ENCODE measurements at regions not wholly inside any gene's neighbourhood (a gene's known extent, or its start where the extent isn't known, plus 50 kb on each side); places are given as distances from the start of the nearest gene placed in this dataset.

DNA sequence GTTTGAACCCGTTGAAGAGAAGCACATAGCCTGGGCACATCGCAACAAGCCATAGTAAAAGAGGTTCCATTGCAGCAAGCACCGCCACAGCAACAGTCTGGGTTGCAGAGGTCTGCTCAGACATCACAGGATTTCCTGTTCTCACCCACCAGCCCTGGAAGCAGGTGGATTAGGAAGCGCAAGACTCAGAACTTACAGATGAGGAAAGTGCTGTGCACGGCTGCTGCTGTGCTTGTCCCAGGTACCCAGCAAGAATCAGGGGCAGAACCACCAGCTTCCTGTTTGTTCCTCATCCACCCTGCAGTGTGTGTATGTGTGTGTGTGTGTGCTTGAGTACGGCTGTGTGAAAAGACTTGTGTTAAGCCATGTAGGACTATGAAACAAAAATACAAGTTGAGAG is 124.7 kb upstream of the IRX2 start:
- Mint-ChIP-seq H3K27ac (ENCODE audit: unreplicated experiment) (no peak overlapping the region), H3K27me3 (ENCODE audit: unreplicated experiment) (no peaks in the 10 kb centered on the region), H3K36me3 (ENCODE audit: unreplicated experiment) (peaks cover 15% of the 10 kb centered on the region), H3K4me3 (ENCODE audit: unreplicated experiment) (no peak overlapping the region), H3K4me1 (ENCODE audit: low read depth, unreplicated experiment) (no peaks in the 10 kb centered on the region), H3K9me3 (ENCODE audit: unreplicated experiment) (peaks cover 4% of the 10 kb centered on the region)
- DNase-seq, result no peak
- TF ChIP-seq, protein P1, sequence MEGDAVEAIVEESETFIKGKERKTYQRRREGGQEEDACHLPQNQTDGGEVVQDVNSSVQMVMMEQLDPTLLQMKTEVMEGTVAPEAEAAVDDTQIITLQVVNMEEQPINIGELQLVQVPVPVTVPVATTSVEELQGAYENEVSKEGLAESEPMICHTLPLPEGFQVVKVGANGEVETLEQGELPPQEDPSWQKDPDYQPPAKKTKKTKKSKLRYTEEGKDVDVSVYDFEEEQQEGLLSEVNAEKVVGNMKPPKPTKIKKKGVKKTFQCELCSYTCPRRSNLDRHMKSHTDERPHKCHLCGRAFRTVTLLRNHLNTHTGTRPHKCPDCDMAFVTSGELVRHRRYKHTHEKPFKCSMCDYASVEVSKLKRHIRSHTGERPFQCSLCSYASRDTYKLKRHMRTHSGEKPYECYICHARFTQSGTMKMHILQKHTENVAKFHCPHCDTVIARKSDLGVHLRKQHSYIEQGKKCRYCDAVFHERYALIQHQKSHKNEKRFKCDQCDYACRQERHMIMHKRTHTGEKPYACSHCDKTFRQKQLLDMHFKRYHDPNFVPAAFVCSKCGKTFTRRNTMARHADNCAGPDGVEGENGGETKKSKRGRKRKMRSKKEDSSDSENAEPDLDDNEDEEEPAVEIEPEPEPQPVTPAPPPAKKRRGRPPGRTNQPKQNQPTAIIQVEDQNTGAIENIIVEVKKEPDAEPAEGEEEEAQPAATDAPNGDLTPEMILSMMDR (IDR thresholded peaks at IDR 0.05; ENCODE audit: partially characterized antibody, unreplicated experiment), result no peak

DNA sequence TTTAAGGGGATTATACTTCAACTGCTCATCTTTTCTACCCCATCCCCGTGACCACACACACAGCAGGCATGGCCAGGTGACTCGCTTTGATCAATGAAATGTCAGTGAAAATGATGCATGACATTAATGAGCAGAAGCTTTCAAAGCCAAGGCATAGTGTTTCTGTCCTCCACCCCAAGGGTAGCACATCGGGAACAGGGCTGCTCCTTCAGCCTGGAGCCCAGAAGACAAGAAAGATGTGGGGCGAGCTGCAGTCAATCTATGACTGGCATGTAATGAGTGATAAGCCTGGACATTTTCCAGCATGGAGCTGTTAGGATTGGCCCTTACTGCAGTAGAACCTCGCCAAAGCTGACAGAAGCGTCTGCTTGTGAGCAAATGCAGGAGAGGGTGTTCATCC is 122.6 kb upstream of the IRX2 start:
- Mint-ChIP-seq H3K4me3 (ENCODE audit: unreplicated experiment) (no peak overlapping the region), H3K27ac (ENCODE audit: unreplicated experiment) (no peak overlapping the region), H3K36me3 (ENCODE audit: unreplicated experiment) (peaks cover under 1% of the 10 kb centered on the region), H3K4me1 (ENCODE audit: low read depth, unreplicated experiment) (no peaks in the 10 kb centered on the region), H3K9me3 (ENCODE audit: unreplicated experiment) (peaks cover 2% of the 10 kb centered on the region), H3K27me3 (ENCODE audit: unreplicated experiment) (peaks cover 1% of the 10 kb centered on the region)
- no peak for DNase-seq
- TF ChIP-seq, protein P1 (IDR thresholded peaks at IDR 0.05; ENCODE audit: partially characterized antibody, unreplicated experiment), result no peak

DNA sequence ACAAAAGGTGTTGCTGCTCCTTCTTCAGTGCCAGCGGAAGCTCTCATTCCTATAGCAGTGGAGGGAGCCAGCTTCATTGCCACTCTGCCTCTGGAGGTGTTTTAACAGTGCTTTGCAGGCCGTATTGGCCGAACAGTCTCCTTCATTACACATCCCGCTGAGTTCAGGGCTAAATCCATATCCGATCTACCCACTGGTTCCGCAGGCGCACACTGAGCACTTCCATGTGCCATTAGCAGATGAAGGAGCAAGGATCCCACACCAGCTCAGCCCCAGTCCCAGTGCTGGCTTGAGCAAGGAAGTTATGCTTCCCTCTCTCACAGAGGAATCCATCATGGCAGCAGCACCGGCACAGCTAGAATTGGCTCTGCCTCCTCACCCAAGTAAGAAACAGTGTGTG is 121.2 kb upstream of the IRX2 start:
- no peak overlapping the region for H3K27ac Mint-ChIP-seq (ENCODE audit: unreplicated experiment)
- no peaks in the 10 kb centered on the region for H3K9me3 Mint-ChIP-seq (ENCODE audit: unreplicated experiment)
- DNase-seq, result no peak
- H3K4me3 Mint-ChIP-seq (ENCODE audit: unreplicated experiment), result no peak overlapping the region
- no peaks in the 10 kb centered on the region for H3K4me1 Mint-ChIP-seq (ENCODE audit: low read depth, unreplicated experiment)
- H3K36me3 Mint-ChIP-seq (ENCODE audit: unreplicated experiment), result no peaks in the 10 kb centered on the region
- peaks cover 1% of the 10 kb centered on the region for H3K27me3 Mint-ChIP-seq (ENCODE audit: unreplicated experiment)
- TF ChIP-seq, protein P1 (IDR thresholded peaks at IDR 0.05; ENCODE audit: partially characterized antibody, unreplicated experiment), result no peak

DNA sequence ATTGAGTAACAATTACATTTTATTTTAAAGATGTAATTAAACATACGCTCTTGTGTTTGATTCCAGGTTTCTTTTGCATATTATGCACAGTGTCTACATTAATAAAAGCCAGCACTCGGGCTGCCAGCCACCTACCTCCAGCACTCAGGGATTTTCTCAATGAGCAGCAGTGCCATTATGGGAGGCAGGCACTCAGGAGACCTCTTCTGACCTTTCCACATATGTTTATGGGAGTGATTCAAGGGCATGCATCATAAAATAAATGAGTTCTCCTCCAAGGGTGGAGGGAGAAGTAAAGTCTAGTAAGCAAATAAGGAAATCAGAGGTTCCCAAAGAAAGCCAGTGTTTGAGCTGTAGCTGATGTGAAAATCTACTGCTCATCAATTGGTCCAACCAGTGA is 119.8 kb upstream of the IRX2 start:
- no peak overlapping the region for H3K27ac Mint-ChIP-seq (ENCODE audit: unreplicated experiment)
- no peaks in the 10 kb centered on the region for H3K9me3 Mint-ChIP-seq (ENCODE audit: unreplicated experiment)
- TF ChIP-seq, protein P1 (IDR thresholded peaks at IDR 0.05; ENCODE audit: partially characterized antibody, unreplicated experiment), result no peak
- H3K4me1 Mint-ChIP-seq (ENCODE audit: low read depth, unreplicated experiment), result no peaks in the 10 kb centered on the region
- no peaks in the 10 kb centered on the region for H3K36me3 Mint-ChIP-seq (ENCODE audit: unreplicated experiment)
- H3K27me3 Mint-ChIP-seq (ENCODE audit: unreplicated experiment), result peaks cover 1% of the 10 kb centered on the region
- DNase-seq, result no peak
- no peak overlapping the region for H3K4me3 Mint-ChIP-seq (ENCODE audit: unreplicated experiment)

DNA sequence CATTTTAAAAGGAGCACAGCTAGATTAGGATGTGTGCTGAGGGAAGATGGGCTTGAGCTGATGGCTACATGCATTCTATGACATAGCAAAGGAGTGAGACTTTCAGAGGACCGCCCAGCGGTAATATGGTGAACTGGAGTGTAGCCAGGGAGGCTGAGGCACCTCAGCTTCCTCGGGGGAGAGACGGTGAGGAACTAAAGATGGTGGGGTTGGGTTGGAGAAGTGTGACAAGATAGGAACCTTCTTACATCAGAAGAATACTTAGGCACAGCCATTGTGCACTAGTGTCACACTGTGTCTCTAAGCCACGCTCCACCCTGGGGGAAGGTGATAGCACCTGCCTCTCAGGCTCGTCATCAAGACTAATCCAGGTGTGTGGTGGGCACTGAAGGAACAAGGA is 118.0 kb upstream of the IRX2 start:
- no peaks in the 10 kb centered on the region for H3K9me3 Mint-ChIP-seq (ENCODE audit: unreplicated experiment)
- no peak overlapping the region for H3K4me3 Mint-ChIP-seq (ENCODE audit: unreplicated experiment)
- H3K36me3 Mint-ChIP-seq (ENCODE audit: unreplicated experiment), result no peaks in the 10 kb centered on the region
- H3K27ac Mint-ChIP-seq (ENCODE audit: unreplicated experiment), result no peak overlapping the region
- no peak for DNase-seq
- TF ChIP-seq, protein P1 (IDR thresholded peaks at IDR 0.05; ENCODE audit: partially characterized antibody, unreplicated experiment), result no peak
- no peaks in the 10 kb centered on the region for H3K4me1 Mint-ChIP-seq (ENCODE audit: low read depth, unreplicated experiment)
- H3K27me3 Mint-ChIP-seq (ENCODE audit: unreplicated experiment), result peaks cover 1% of the 10 kb centered on the region

Data from glutamatergic neuron (in vitro differentiated cells).